AG04450 (cell line): ENCODE measurements at regions not wholly inside any gene's neighbourhood (a gene's known extent, or its start where the extent isn't known, plus 50 kb on each side); places are given as distances from the start of the nearest gene placed in this dataset.
"Not testable (repeated sequence)": the region's sequence is repeated elsewhere in the genome, so short reads cannot be mapped to it uniquely, and the experiment has no call there.

ENCODE experiments used
- CTCF ChIA-PET: fragments of 300-600, 350-600 bp; formaldehyde crosslinking; extraction: SDS; loops from one replicate; lab custom pipeline; 2022; ENCODE audit warnings: antibody characterized with exemption, inconsistent platforms; lab: Charles Lee
- POLR2A ChIA-PET: fragments of 350-600 bp; formaldehyde crosslinking; extraction: SDS; loops from one replicate; lab custom pipeline; 2021; ENCODE audit warnings: antibody characterized with exemption, inconsistent platforms; lab: Yijun Ruan, JAX
- DNase-seq: peaks from one replicate; pipeline ENCODE4 v3.0.0-alpha.2; 2011; ENCODE audit warnings: low read depth, low spot score
- H3K27ac ChIP-seq: one replicate; pipeline ENCODE4 v1.5.1; 2012; ENCODE audit warnings: low read depth, low read length, control low read depth
- H3K27me3 ChIP-seq: one replicate; pipeline ENCODE4 v1.6.0; 2012; ENCODE audit warnings: low read length; ENCODE audit not compliant: control insufficient read depth, insufficient read depth
- H3K4me3 ChIP-seq: 2 replicates; pipeline ENCODE4 v1.5.1; 2011; ENCODE audit warnings: mild to moderate bottlenecking, low read depth, low read length, control low read depth
- H3K9me3 ChIP-seq: 2 replicates; pipeline ENCODE4 v1.5.1; 2012; ENCODE audit warnings: low read length; ENCODE audit not compliant: control insufficient read depth, insufficient read depth
- CTCF ChIP-seq: IDR thresholded peaks from 2 replicates; pipeline ENCODE4 v1.5.1; 2011; ENCODE audit warnings: low read depth, low read length, control low read depth, inconsistent platforms

DNA sequence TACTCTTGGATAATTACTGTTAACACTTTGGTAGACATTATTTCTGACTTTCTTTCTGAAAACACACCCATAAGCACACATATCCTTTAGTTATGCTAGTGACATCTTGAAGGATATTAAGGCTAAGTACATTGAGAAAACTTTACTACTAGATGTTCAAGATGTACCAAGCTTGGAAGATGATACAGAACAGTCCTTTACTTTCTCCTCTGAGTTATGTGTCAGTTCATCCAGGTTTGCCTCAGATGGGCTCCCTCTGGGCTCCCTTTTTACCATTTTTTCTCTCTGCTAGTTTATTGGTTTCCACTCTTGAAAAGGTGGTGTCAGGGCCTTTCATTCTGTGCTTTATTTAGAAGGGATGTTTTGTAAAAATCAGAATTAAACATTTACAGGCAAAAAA is 172.3 kb downstream of the S1PR1 start:
- POLR2A ChIA-PET = no interaction called here
- Histone ChIP-seq H3K27me3 (no peaks in the 10 kb centered on the region), H3K27ac (no peak overlapping the region), H3K4me3 (no peak overlapping the region), H3K9me3 (no peaks in the 10 kb centered on the region)
- no peak for DNase-seq
- CTCF ChIA-PET = no interaction called here
- no peak for TF ChIP-seq CTCF

- H3K4me3 ChIP-seq = no peak overlapping the region
- CTCF ChIA-PET = no interaction called here
- POLR2A ChIA-PET = no interaction called here
- no peaks in the 10 kb centered on the region for H3K27me3 ChIP-seq
- TF ChIP-seq CTCF = no peak
- no peak overlapping the region for H3K27ac ChIP-seq
- DNase-seq = no peak
- no peaks in the 10 kb centered on the region for H3K9me3 ChIP-seq
Measured at GRCh38 chr1:101410048-101410878, 173.4 kb downstream of the S1PR1 start.

DNA sequence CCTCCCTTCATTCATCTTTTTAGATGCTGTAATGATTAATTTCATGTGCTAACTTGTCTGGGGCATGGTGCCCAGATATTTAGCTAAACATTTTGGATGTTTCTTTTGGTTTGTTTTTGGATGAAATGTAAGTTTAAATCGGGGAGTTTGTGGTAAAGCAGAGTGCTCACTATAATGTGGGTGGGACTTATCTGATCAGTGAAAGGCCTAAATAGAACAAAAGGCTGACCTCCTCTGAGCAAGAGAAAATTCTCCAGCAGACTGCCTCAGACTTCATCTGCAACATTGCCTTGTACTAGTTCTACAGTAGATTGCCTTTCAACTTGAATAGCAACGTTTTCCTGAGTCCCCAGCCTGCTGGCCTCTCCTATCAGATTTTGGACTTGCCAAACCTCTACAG is 183.6 kb downstream of the S1PR1 start:
- ChIA-PET CTCF (no interaction called here), POLR2A (no interaction called here)
- no peak for TF ChIP-seq CTCF

GRCh38 chr1:101428083-101428482 is 191.3 kb downstream of the S1PR1 start:
- DNase-seq, H3K27ac ChIP-seq, H3K9me3 ChIP-seq, H3K4me3 ChIP-seq, H3K27me3 ChIP-seq, POLR2A ChIA-PET: not testable (repeated sequence)
- CTCF ChIA-PET = interaction anchor here (0.5 to 0.9 kb wide), 2 partner anchors 10 to 71 kb away, joined by 3 to 4 read pairs; no protein-coding TSS in a partner anchor

More for the DNA sequence above, 183.6 kb downstream of the S1PR1 start:
- H3K27me3 ChIP-seq = no peaks in the 10 kb centered on the region
- H3K4me3 ChIP-seq = no peak overlapping the region
- no peak for DNase-seq
- H3K27ac ChIP-seq = no peak overlapping the region
- no peaks in the 10 kb centered on the region for H3K9me3 ChIP-seq

- CTCF ChIA-PET = interaction anchor here (0.5 to 0.9 kb wide), 2 partner anchors 10 to 72 kb away, joined by 3 to 4 read pairs; no protein-coding TSS in a partner anchor
- H3K9me3 ChIP-seq = no peaks in the 10 kb centered on the region
Measured at GRCh38 chr1:101428562-101428961, 191.7 kb downstream of the S1PR1 start.

More at GRCh38 chr1:101428562-101428961, 191.7 kb downstream of the S1PR1 start:
- H3K4me3 ChIP-seq = no peak overlapping the region
- H3K27ac ChIP-seq = no peak overlapping the region
- no peak for TF ChIP-seq CTCF
- POLR2A ChIA-PET = no interaction called here
- no peak for DNase-seq
- H3K27me3 ChIP-seq = no peaks in the 10 kb centered on the region
